GM12873 (cell line): ENCODE measurements at regions not wholly inside any gene's neighbourhood (a gene's known extent, or its start where the extent isn't known, plus 50 kb on each side); places are given as distances from the start of the nearest gene placed in this dataset.

Experiments used
- CTCF ChIP-seq: IDR thresholded peaks from 2 replicates; pipeline ENCODE4 v1.5.1; 2012; ENCODE audit warnings: low read depth, mild to moderate bottlenecking, moderate library complexity, low read length, control low read depth; ENCODE audit not compliant: insufficient read depth; ENCODE audit errors: missing control alignments

- no peak for TF ChIP-seq CTCF
Measured at GRCh38 chr2:66683064-66683463, 248.1 kb downstream of the MEIS1 start.

GRCh38 chr2:66683599-66683998 is 248.7 kb downstream of the MEIS1 start:
- TF ChIP-seq CTCF: no peak

- no peak for TF ChIP-seq CTCF
Measured at GRCh38 chr2:66684289-66684688, 249.4 kb downstream of the MEIS1 start.

- TF ChIP-seq CTCF: no peak
Measured at GRCh38 chr2:66686755-66687154, 251.8 kb downstream of the MEIS1 start.

GRCh38 chr2:66688951-66689350 is 254.0 kb downstream of the MEIS1 start:
- no peak for TF ChIP-seq CTCF

GRCh38 chr2:66689456-66690051 is 254.6 kb downstream of the MEIS1 start:
- TF ChIP-seq CTCF: no peak

GRCh38 chr2:66691031-66691965 is 256.4 kb downstream of the MEIS1 start:
- TF ChIP-seq CTCF: no peak
